Thyroid gland (tissue), 4 donors: ENCODE measurements at regions not wholly inside any gene's neighbourhood (a gene's known extent, or its start where the extent isn't known, plus 50 kb on each side); places are given as distances from the start of the nearest gene placed in this dataset.

Source experiments
- DNase-seq, 2 donors: peaks; one replicate each; pipeline ENCODE4 v3.0.0-alpha.2; 2019
- H3K27ac ChIP-seq, 3 donors: fragments of 200-600 bp; sonication (generic); 1 replicate in 2 of 3; 2 replicates in 1 of 3; pipeline ENCODE4 v1.5.1; 2016 to 2019; ENCODE audit warnings: mild to moderate bottlenecking in 1 of 3, moderate library complexity in 1 of 3
- H3K27me3 ChIP-seq: fragments of 200-600 bp; sonication (generic); one replicate; pipeline ENCODE4 v1.5.1; 2019
- H3K36me3 ChIP-seq, 2 donors: fragments of 200-600 bp; sonication (generic); one replicate each; pipeline ENCODE4 v1.5.1; 2016 to 2019
- H3K4me1 ChIP-seq, 2 donors: fragments of 200-600 bp; sonication (generic); one replicate each; pipeline ENCODE4 v1.5.1; 2017 to 2019
- H3K4me3 ChIP-seq, 3 donors: fragments of 200-600 bp; sonication (generic); replicated peaks in 1 of 3; 1 replicate in 2 of 3; 2 replicates in 1 of 3; pipeline ENCODE4 v1.5.1; 2016; ENCODE audit warnings: mild to moderate bottlenecking in 1 of 3
- H3K9me3 ChIP-seq: fragments of 200-600 bp; sonication (generic); one replicate; pipeline ENCODE4 v1.5.1; 2017
- POLR2A ChIP-seq, 2 donors: fragments of 450-650 bp; IDR thresholded peaks; one replicate each; pipeline ENCODE4 v1.6.1; 2017; ENCODE audit warnings: antibody characterized with exemption in 2 of 2, mild to moderate bottlenecking in 2 of 2, moderate library complexity in 1 of 2
- WGBS, 2 donors: methylation state at CpG; one replicate each; pipeline ENCODE4 v1.1.5; 2017; 5-methylcytosine and 5-hydroxymethylcytosine counted together
- intact Hi-C: fragments of 100-400 bp; cut with DNase I; formaldehyde crosslinking; loops from one replicate; pipeline ENCODE4 v1.15.1; 2023
- TF ChIP-seq, protein P1 (sequence below), 6 experiments: fragments of 200-600 bp in 3 of 6; fragments of 450-650 bp in 3 of 6; sonication (generic) in 3 of 6; IDR thresholded peaks; one replicate each; pipeline ENCODE4 v1.5.1; 2016 to 2019; ENCODE audit warnings: antibody characterized with exemption in 6 of 6, mild to moderate bottlenecking in 2 of 6, inconsistent platforms in 1 of 6, moderate library complexity in 1 of 6

DNA sequence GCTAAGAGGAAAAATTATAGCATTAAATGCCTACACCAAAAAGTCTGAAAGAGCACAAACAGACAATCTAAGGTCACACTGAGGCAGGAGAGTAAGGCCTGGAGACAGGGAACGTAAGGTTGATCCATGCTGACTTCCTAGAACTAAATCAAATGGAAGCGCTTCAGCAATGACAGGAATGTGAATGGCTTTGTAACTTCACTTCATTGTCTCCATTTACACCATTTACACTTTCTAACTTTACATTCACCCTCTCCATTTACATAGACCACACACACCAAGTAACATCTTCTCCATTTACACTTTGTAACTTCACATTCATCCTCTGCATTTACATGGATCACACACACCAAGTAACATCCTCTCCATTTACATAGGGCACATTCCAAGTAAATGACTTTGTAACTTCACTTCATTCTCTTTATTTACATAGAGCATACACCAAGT lies 103.1 kb upstream of the SPATS2L start:
- no peak for TF ChIP-seq POLR2A (IDR thresholded peaks at IDR 0.05)
- TF ChIP-seq, protein P1, sequence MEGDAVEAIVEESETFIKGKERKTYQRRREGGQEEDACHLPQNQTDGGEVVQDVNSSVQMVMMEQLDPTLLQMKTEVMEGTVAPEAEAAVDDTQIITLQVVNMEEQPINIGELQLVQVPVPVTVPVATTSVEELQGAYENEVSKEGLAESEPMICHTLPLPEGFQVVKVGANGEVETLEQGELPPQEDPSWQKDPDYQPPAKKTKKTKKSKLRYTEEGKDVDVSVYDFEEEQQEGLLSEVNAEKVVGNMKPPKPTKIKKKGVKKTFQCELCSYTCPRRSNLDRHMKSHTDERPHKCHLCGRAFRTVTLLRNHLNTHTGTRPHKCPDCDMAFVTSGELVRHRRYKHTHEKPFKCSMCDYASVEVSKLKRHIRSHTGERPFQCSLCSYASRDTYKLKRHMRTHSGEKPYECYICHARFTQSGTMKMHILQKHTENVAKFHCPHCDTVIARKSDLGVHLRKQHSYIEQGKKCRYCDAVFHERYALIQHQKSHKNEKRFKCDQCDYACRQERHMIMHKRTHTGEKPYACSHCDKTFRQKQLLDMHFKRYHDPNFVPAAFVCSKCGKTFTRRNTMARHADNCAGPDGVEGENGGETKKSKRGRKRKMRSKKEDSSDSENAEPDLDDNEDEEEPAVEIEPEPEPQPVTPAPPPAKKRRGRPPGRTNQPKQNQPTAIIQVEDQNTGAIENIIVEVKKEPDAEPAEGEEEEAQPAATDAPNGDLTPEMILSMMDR (IDR thresholded peaks at IDR 0.05): no peak
- Histone ChIP-seq H3K4me3 (no peak overlapping the region), H3K4me1 (peaks cover 0 to 6% of the 10 kb centered on the region in 2 donors), H3K27me3 (no peaks in the 10 kb centered on the region), H3K27ac (peak overlapping the region in 2 of 3 donors; percentile 59 to 61), H3K9me3 (no peaks in the 10 kb centered on the region), H3K36me3 (no peaks in the 10 kb centered on the region)
- WGBS, 2 donors: 85 to 92% methylated on average over 2 of the region's 2 CpGs
- intact Hi-C loops: no loop called here
- no peak for DNase-seq

DNA sequence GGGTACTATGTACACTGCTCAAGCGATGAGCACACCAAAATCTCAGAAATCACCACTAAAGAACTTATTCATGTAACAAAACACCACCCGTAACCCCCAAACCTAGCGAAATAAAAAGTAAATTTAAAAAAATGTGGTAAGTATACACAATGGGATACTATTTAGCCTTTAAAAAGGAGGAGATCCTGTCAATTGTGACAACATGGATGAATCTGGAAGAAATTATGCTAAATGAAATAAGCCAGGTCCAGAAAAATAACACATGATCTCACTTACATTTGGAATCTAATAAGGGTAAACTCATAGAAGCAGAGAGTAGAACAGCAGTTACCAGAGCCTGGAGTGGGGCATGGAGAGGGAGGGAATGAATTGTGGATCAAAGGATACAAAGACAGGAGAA lies 98.5 kb upstream of the SPATS2L start:
- Histone ChIP-seq H3K27me3 (no peaks in the 10 kb centered on the region), H3K4me3 (no peak overlapping the region), H3K36me3 (no peaks in the 10 kb centered on the region), H3K27ac (no peak overlapping the region), H3K4me1 (peaks cover 0 to 4% of the 10 kb centered on the region in 2 donors), H3K9me3 (no peaks in the 10 kb centered on the region)
- TF ChIP-seq, protein P1 (IDR thresholded peaks at IDR 0.05): no peak
- no peak for TF ChIP-seq POLR2A (IDR thresholded peaks at IDR 0.05)
- intact Hi-C loops: no loop called here
- DNase-seq: no peak
- WGBS, 2 donors: 62 to 65% methylated on average over 3 of the region's 3 CpGs

DNA sequence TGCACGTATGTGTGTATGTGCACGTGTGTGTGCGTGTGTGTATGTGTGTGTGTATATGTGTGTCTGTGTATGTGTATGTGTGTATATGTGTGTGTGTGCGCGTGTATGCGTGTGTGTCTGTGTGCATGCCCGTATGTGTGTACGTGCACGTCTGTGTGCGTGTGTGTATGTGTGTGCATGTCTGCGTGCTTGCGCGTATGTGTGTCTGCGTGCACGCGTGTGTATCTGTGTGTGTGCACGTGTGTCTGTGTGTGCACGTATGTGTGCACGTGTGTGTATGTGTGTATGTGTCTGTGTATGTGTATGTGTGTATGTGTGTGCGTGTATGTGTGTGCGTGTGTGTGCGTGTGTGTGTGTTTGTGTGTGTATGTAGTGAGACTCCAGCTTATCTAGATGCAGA lies 97.5 kb upstream of the SPATS2L start:
- Histone ChIP-seq H3K9me3 (no peaks in the 10 kb centered on the region), H3K4me1 (no peaks in the 10 kb centered on the region), H3K4me3 (no peak overlapping the region), H3K27me3 (no peaks in the 10 kb centered on the region), H3K36me3 (no peaks in the 10 kb centered on the region), H3K27ac (no peak overlapping the region)
- DNase-seq: no peak
- TF ChIP-seq POLR2A (IDR thresholded peaks at IDR 0.05): no peak
- intact Hi-C loops: no loop called here
- 87 to 92% methylated on average over 22 of the region's 22 CpGs for WGBS, 2 donors

DNA sequence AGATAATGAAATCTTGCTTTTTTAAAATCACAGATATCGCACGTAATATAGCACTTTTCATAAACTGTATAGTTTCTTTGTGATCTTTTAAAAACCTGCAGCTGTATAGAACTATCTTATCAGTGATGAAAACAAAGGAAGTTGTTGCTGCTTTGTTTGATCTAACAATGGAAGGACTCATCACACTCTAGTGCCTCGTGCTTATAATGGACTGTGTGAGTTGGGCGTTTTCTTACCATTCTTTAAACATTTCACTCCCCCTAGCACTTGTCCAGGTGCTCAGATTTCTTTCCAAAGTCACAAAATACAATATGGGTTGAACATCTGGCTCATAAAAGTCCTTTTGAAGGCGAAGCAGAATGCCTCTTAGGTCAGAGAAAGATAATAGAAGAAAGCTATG lies 94.8 kb upstream of the SPATS2L start:
- no peaks in the 10 kb centered on the region for H3K9me3 ChIP-seq
- no peak for TF ChIP-seq POLR2A (IDR thresholded peaks at IDR 0.05)
- TF ChIP-seq, protein P1 (IDR thresholded peaks at IDR 0.05): no peak
- no peak overlapping the region for H3K27ac ChIP-seq
- intact Hi-C loops: no loop called here
- DNase-seq: no peak
- no peak overlapping the region for H3K4me3 ChIP-seq
- H3K4me1 ChIP-seq: no peaks in the 10 kb centered on the region
- H3K36me3 ChIP-seq: no peaks in the 10 kb centered on the region
- 76 to 79% methylated on average over 5 of the region's 5 CpGs for WGBS, 2 donors
- H3K27me3 ChIP-seq: no peaks in the 10 kb centered on the region

DNA sequence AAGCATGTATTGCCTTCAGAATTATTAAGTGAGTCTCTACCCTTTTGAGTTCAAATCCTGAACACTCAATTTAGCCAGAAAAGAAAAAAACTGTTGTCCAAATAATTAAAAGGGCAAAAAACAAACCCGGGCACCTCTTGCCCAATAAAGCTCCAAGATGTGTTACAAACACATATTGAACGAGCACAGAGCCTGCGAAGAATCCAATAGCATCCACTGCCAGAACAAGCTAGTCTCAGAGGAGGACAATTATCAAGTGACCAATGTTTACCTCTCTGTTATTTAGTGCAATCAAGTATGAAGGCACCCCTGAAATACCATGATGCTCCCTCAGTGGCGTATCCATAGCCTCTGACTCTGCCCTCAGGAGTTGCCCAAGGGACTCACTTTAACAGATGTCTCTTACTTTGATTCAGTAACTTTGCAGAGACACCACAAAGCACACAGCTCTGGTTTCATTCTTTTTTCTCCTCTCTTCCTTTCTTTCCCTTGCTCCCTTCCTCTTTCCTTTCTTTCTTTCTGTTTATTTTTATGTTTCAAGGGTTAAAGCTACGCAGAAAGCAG lies 93.5 kb upstream of the SPATS2L start:
- TF ChIP-seq, protein P1 (IDR thresholded peaks at IDR 0.05): no peak
- TF ChIP-seq POLR2A (IDR thresholded peaks at IDR 0.05): no peak
- Histone ChIP-seq H3K4me3 (no peak overlapping the region), H3K27ac (no peak overlapping the region), H3K9me3 (no peaks in the 10 kb centered on the region), H3K36me3 (no peaks in the 10 kb centered on the region), H3K27me3 (no peaks in the 10 kb centered on the region), H3K4me1 (no peaks in the 10 kb centered on the region)
- DNase-seq: no peak
- intact Hi-C loops: no loop called here
- 89 to 91% methylated on average over 5 of the region's 5 CpGs for WGBS, 2 donors
